HG02885 (cell line): ENCODE measurements at regions not wholly inside any gene's neighbourhood (a gene's known extent, or its start where the extent isn't known, plus 50 kb on each side); places are given as distances from the start of the nearest gene placed in this dataset.
A peak's percentile ranks its signal among the peaks of the same experiment; 100 is the strongest.

Experiments used
- ATAC-seq: cut with Tn5 transposase; IDR thresholded peaks from one replicate; pipeline ENCODE4 v1.9.1; 2021; ENCODE audit warnings: mild to moderate bottlenecking; ENCODE audit not compliant: unreplicated experiment, poor library complexity

DNA sequence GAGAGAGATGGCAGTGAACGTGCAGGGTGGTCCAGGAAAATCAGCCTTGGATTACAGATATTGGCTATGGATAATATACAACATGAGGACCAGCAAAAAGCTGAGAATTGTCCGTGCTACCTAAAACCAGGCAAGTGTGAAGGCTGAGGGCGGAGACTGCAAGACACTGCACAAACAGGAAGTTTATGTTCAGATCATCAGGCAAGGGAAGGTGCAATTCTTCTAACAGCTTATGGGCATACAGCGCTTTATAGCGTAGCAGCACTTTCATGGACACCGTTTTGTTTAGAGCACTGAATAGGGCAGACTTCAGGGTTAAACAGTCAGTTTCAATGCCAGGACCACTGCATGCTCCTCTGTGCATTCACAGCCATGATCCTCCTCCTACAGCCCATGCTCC is 93.1 kb upstream of the TMEM45B start:
- no peak for ATAC-seq

DNA sequence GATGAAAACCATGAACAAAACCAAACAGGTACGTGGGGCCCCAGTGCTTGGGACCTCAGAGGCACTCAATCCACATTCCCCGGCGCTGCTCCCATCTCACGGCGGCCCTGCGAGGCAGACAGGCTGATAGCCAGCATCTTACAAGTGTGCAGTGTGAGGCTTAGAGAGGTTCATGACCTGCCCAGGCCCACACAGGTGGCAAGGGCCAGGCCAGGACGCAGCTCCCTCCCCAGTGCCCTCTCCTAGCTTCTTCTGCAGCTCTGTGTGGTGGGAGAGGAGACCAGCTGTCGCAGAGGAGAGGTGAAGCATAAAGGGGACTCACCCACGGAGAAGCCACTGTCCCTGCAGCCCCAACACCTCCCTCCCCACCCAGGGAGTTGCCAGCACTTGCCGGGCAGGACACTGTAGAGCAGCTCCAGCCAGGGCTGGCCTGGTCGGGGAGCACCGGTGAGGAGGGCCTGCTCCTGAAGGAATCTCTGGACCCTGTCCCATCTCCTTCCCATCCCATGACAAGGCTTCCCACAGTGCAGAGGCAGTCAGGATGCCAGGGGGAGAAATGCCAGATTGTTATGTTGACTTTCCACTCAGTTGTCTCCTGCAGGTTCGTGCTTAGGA is 92.4 kb upstream of the TMEM45B start:
- ATAC-seq = no peak

DNA sequence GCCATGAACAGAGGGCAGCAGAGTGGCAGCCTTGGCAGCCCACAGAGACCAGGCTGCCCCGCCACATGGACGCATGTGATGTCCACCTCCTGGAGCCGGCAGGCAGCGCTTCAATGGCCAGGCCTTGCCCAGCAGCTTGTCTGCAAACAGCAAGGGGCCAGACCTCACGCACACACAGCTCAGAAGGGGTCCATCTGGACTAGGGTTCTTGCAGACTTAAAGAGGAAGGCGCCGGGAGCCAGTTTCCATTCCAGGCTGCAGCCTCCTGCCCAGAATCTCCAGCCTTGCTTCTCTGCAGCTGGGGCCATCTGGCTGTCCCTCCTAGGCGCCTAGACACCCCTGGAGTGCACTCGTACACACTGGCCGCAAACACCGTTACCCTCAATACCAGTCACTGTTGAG is 91.9 kb upstream of the TMEM45B start:
- no peak for ATAC-seq

DNA sequence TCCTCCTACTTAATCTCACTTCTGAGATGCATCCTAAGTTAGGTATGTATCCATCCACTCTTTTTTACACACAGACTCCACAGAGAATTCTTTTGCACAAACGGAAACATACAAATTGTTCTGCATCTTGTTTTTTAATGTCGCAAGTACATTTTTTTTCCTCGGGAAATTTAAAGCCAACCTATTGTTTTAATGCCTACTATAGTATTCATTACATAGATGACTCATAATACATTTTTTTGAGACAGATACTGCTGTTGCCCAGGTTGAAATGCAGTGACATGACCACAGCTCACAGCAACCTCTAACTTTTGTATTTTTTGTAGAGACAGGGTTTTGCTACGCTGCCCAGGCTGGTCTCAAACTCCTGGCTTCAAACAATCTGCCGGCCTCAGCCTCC is 90.8 kb upstream of the TMEM45B start:
- ATAC-seq = no peak

DNA sequence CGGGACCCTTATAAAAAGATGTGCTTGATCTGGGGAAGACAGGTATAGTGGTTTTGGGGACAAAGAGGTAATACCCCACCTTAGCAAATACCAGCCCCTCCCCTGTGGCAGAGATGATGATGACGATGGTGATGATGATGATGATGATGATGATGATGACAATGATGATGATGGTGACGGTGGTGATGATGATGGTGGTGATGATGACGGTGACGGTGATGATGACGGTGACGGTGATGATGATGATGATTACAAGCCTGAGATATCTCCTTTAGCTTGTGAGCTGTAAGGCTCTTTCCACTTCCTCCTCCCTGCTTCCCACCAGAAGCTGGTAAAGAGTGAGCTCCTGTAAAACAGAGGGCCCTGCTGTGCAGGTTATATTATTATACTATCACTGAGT is 89.5 kb upstream of the TMEM45B start:
- ATAC-seq = no peak

DNA sequence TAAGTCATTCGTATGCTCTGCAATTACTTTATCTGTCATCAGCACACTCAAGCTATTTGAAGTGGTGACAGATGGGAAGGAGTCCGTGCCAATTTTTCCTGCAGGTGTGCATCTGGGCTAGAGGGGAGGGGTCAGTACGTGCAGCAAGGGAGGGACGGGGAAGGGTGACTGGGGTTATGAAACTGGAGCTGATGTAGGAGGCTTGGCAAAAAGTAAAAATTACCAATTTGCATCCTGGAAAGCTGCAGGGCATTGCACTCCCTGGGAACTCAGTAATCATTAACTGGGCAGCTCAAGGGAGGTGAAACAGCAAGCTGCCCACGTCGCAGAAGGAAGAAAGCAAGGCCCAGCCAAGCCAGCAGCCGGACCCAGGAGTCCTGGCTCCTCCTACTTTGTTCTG is 87.1 kb upstream of the TMEM45B start:
- no peak for ATAC-seq

DNA sequence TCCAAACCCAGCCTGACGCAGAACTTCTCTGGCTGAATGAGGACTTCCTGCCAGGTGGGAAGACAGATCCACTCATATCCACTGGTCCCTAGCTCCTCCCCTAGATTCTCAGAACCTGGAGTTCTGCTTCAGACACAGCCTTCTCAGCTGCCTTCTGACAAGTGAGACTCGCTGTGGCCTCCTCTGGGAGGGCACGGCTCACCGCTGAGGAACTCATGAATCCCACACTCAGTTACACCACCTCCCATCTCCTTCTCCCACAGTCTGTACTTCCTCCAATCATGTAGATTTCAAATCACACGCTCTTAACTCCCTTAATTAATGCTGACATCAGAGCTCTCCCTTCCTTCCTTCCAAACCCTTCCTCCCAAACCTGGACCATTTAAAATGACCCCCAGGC is 86.4 kb upstream of the TMEM45B start:
- ATAC-seq = no peak

DNA sequence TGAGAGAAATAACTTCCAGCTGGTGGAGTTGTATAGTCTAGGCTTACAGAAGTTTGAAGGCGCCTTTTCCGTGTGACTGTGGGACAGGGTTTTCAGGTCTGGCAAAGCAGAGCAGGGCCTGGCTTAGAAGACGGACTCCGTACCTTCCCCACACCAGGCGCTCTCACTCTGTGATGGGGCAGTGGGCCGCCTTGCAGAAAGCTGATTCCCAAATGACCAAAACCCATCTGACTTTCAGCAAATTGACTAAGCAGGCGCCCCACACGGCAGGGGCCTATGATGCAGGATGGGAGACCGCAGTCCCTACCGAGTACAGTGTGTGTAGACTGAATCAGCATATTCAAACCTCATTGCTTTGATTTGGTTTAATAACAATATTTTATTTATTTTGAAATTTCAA is 85.8 kb upstream of the TMEM45B start:
- no peak for ATAC-seq

DNA sequence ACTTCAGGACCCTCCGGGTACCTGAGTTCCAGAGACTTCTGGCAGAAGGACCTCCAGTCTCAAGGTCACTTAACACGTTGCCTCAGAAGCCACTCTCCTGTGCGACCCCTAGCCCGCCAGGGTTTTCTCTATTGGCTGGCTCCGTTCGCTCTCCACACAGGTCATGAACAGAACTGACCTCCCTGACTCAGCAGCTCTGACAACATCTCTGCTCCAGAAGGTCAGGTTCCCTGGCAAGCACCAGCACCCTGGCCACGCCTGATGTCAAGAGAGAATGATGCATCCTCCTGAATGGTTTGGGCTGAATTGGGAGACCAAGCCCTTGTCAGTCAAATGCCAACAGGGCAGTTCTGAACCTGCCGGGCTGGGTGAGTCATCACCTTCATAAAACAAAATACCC is 84.3 kb upstream of the TMEM45B start:
- no peak for ATAC-seq

DNA sequence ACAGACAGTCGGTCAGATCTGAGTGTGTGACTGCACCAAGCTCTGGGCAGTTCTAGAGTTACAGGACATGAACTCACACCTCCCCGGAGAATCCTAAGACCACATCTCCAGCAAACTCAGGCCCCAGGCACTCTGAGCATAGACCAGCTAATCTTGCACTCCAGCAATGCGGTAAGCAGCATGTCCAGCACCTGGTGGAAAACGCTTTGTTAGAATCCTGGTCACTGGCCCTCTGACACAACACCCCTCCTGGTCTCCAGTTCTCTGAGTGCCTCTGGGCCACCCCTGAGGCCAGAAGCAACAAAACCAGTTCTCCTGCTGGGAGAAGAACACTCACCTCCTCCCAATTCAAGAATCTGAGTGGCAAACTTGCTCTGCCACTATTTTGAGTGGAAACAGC is 82.7 kb upstream of the TMEM45B start:
- ATAC-seq = no peak

DNA sequence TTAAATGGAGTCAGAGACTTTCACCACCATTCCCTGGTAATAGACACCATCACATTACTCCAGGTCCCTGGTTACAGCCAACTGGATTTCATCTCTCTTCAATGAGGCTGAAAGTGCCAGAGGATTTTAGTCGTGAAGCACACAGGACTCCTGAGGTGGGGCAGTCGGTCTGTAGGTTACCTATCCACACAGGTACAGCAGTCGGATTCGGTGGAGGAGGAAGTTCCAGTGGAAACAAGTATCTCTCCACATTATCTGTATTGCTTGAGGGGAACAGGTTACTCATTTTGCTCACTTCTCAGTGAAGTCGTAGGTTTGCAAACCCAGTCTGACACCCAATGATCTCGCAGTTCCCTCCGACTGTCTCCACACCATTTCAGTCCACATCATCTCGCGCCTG is 82.3 kb upstream of the TMEM45B start:
- ATAC-seq = no peak

DNA sequence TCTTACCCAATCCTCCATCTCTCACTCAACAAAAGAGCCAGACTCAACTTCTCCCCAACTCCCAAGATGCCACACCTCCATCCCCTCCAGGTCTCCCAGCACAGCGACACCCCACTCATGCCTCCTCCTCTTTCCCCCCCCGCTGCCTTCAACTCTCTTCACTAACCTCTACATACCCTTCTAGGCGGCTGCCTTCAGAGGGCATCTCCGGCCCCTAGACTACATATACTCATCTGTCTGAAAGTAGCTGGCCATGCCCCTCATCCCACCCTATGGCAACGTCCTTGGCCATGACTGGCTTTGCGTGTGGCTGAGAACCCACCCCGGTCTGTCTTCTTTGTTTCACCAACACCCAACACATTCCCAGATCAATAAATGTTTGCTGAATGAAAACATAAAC is 81.7 kb upstream of the TMEM45B start:
- ATAC-seq = no peak

DNA sequence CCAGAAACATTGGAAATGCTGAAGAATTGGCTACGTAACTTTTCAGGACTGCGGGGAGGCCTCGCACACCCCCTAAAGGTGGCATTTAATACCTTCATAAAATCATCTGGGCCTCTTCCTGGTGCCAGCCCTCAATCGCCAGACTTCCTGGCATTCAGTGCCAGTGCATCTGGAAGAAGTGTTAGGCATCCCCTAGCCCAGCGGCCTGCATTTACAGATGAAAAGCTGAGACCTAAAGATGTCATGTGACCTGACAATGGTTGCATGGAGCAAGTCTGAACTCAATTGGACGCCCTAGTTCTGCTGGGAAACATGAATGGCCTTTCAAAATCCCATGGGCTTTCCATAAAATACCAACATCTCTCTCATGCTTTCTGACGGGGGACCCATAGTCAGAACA is 81.0 kb upstream of the TMEM45B start:
- no peak for ATAC-seq

DNA sequence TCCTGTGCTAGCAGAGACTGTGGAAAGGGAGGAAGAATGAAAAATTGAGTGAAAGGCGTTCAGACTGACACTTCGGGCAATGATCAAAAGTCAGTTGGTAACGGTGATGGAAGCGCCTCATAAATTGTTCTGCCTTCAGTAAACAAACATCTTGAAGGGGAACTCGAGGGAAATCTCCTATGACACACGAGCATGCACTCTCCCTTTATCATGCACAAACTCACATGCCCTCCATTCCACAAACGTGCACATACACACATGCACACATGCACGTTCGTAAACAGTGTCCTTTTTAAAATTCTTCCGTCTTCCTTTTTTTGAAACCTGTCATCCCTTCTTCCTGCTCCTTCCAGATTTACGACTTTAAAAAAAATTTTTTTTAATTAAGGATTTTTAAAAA is 77.8 kb upstream of the TMEM45B start:
- ATAC-seq = no peak

DNA sequence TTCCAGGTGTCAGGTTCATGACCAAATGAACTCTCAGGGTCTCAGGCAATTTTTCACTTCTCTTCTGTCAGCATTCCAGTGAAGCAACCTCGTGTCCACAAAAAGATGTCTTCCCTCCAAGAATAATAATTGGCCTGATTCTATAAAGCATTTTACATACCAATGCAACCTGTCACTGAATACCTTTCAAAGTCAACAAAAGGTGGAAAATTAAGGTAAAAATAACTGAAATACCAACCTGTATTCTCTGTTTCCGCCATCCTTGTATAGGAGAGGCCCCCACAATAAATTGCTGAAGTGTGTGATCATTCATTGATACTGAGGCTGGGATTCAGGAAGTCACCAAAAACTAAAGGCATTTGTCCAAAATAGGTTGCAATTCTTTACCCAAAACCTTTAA is 77.4 kb upstream of the TMEM45B start:
- ATAC-seq = no peak

DNA sequence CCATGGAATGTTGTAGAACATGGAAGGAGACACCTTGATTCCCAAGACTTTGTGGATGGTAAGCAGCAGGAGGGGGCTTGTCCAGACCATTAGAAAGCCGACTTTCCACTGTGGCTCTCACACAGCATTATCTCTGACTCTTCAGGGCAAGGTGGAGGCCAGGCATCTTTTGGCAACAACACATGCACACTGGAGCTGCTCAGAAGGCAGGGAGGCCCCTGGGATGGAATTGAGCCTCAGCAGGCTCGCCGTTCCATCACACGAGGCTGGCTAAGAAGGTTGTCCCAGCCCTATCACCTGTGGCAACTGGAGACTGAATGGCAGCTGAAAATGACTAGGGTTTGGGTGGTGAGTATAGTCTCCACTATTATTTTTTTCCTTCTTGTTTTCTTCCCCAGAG is 76.3 kb upstream of the TMEM45B start:
- no peak for ATAC-seq

DNA sequence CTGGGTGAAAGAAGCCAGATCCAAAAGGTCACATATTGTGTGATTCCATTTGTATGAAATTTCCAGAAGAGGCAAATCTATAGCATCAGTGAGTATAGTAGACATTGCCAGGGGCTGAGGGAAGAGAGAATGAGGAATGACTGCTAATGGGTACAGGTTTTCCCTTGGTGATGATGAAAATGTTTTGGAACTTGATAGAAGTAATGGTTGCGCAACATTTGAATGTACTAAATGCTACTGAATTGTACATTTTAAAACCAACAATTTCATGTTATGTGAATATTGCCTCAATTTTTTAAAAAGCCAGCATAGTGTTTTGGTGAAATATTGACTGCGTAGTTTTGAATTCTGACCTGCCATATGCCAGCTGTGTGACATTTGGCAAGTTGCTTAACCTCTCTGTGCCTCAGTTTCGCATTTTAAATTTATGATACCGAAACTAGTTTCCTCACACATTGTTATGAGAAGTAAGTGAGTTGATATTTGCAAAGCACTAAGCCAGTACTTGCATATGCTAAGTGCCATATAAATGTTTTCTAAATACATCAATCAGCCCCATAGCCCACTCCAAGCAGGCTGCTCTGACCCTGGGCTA is 75.4 kb upstream of the TMEM45B start:
- no peak for ATAC-seq

DNA sequence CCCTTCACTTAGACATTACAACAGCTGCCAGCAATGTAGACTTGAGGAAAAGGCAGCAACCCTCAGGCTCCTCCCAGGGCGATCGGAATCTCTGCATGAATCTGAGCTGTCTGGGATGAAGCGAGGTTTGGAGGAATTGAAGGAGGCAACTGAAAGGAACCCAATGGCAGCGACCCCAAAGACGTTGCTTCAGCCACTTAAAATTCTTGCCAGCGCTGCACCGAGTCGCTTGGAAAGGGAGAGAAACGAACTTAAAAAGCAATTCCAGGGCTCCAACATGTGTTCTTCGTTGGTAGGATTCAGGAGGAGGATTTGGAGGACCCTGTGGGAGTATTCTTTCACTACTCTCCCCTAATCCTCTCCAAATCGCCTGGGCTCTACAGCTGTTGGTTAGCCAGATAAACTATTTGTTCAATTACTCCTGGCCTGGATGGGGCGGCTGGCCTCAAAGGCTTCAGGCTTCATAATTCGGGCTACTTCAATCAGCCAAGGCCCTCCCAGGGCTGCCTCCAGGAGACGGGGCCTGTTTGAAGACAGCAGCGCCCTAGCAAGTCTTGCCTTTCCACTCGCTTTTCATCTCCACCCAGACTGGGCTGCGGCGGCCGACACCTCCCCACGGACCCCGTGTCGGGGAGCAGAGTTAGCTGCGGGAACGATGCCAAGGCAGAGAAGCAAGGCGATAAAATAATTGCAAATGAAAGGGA is 72.4 kb upstream of the TMEM45B start:
- ATAC-seq = no peak

DNA sequence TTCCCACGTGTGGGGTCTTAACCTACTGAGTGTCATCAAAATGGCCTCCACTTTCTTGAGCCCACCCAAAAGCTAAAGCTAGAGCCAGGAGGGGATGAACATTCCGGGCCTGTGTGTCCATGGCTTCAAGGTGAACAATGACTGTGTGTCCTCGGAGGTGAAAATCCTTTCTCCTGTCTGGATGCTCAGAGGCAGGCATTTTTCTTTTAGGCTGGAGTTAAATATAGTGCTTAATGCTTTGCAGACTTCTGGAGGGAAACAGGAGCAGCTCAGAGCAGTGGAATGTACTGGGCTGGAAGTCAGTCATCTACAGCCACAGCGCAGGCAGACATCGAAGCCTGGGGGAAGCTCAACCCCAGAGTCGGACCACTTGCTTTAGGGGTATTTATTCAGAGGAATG is 68.6 kb upstream of the TMEM45B start:
- ATAC-seq = no peak

DNA sequence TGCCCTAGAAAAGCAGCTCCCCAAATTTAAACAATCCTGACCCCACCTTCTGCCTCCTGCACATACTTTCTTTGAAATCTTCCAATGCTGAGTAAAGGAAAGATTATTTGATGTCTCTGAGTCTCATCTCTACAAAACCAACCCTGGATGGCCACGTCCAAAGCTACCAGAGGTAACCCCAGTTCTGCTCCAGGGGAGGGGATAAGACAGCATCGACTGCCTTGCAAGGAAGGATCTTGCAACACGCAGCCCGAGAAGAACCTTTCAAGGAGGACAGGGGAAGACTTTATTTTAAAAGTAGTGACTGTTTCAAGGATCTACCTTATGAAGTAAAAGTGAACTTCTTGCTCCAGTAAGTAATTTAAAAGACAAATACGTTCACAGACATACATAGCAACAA is 66.5 kb upstream of the TMEM45B start:
- ATAC-seq = no peak

DNA sequence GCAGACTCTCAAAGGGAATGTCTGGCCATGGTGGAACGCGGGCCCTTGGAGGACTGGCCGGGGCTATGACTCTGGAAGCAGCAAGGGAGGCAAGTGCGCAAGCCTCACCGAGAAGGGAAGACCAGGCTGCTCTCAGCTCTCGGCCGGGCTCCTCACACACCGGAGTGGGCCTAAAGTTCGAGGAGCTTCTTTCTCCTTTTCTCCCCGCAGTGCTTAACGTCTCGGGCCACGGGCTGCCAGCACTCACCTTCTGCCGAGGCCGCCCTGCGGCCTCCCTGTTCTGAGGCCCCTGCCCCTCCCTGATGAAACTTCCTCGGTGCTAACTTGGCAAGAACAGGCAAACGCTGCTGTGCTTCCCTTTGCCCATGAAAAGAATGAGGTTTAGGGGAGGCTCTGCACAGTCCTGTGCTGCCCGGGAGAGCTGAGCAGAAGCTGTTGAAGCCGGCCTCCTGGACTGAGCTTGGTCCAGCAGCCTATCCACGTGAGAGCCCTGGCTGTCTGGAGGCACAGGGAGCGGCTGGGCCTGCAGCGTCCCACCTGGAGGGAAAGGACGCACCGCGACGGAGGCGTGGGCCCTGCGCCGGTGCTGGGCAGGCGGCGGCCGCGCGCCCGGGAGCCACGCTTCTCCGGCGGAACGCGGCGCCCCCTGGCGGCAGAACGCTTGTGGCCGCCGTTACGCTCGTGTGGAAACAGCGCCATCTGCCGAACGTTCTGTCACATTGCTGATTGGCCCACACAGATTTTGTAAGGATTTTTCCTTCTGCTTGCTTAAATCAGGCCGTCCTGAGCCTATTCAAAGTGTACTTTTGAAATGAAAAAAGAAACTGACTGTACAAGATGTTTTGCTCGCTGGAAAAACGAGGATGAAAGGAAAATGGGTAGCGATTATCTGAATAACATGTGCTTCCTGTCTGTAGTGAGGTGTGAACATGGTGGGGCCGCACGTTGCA is 65.0 kb upstream of the TMEM45B start:
- peak; percentile 94 for ATAC-seq
